GM12878 (cell line): ENCODE measurements at regions not wholly inside any gene's neighbourhood (a gene's known extent, or its start where the extent isn't known, plus 50 kb on each side); places are given as distances from the start of the nearest gene placed in this dataset.

Source experiments
- ATAC-seq: fragments of 200-7000 bp; cut with Tn5 transposase; 3 replicates; pipeline ENCODE4 v1.9.1; 2020; ENCODE audit warnings: mild to moderate bottlenecking, moderate library complexity
- BruUV-seq: library from RNA; stranded (reverse); fragments of 400-500 nt; replicated peaks from 2 replicates; lab custom pipeline; 2021; lab: Mats Ljungman, UMichigan
- CTCF ChIA-PET: fragments of 300-600 bp; sonication (Branson Sonifier 250); formaldehyde crosslinking; extraction: SDS; loops from one replicate; lab custom pipeline; 2021; ENCODE audit warnings: inconsistent platforms; lab: Yijun Ruan, JAX
- POLR2A ChIA-PET: fragments of 350-600 bp; formaldehyde crosslinking; extraction: SDS; loops from one replicate; lab custom pipeline; 2021; ENCODE audit warnings: inconsistent platforms; lab: Charles Lee
- RAD21 ChIA-PET: fragments of 300-600 bp; sonication (Branson Sonifier 250); formaldehyde crosslinking; loops from one replicate; lab custom pipeline; 2023; ENCODE audit warnings: antibody characterized with exemption; ENCODE audit not compliant: unreplicated experiment; lab: Charles Lee
- SMC1A ChIA-PET: fragments of 300-600 bp; sonication (Branson Sonifier 250); formaldehyde crosslinking; loops from one replicate; lab custom pipeline; 2023; ENCODE audit not compliant: unreplicated experiment, uncharacterized antibody; lab: Charles Lee
- DNase-seq: peaks from one replicate; pipeline ENCODE4 v3.0.0-alpha.2; 2011; ENCODE audit warnings: low read depth, low spot score
- FAIRE-seq: peaks from 3 replicates; lab custom pipeline; 2011; peaks lifted over from hg19 to GRCh38; lab: Jason Lieb, UNC
- H2AFZ ChIP-seq: 2 replicates; pipeline ENCODE4 v1.6.0; 2011; ENCODE audit warnings: low read depth, low read length, control low read depth; ENCODE audit not compliant: control insufficient read depth
- H3K27ac ChIP-seq: 2 replicates; pipeline ENCODE4 v1.5.1; 2011; ENCODE audit warnings: control low read depth; ENCODE audit not compliant: control insufficient read depth, insufficient read depth
- H3K27me3 ChIP-seq, 2 experiments: replicated peaks in 1 of 2; 2 replicates each; pipeline versions ENCODE4 v1.6.0 to v1.6.1; 2011; ENCODE audit warnings: low read length in 1 of 2; ENCODE audit not compliant: control insufficient read depth in 2 of 2, insufficient read depth in 2 of 2
- H3K36me3 ChIP-seq, 2 experiments: 2 replicates each; pipeline ENCODE4 v1.5.1; 2011; ENCODE audit warnings: low read length in 1 of 2; ENCODE audit not compliant: control insufficient read depth in 2 of 2, insufficient read depth in 2 of 2
- H3K4me1 ChIP-seq: 2 replicates; pipeline ENCODE4 v1.6.1; 2011; ENCODE audit warnings: mild to moderate bottlenecking, low read length, moderate library complexity, mixed read lengths; ENCODE audit not compliant: control insufficient read depth, insufficient read depth
- H3K4me2 ChIP-seq: 2 replicates; pipeline ENCODE4 v1.6.0; 2011; ENCODE audit warnings: control low read depth; ENCODE audit not compliant: control insufficient read depth, insufficient read depth
- H3K4me3 ChIP-seq: fragments of 200-600 bp; sonication (generic); 2 replicates; pipeline ENCODE4 v1.5.1; 2016
- H3K79me2 ChIP-seq: 2 replicates; pipeline ENCODE4 v1.6.0; 2011; ENCODE audit warnings: low read length; ENCODE audit not compliant: control insufficient read depth, insufficient read depth
- H3K9ac ChIP-seq: 2 replicates; pipeline ENCODE4 v1.8.0; 2011; ENCODE audit warnings: low read length, control low read depth, mixed read lengths; ENCODE audit not compliant: control insufficient read depth, insufficient read depth
- H3K9me3 ChIP-seq: replicated peaks from 3 replicates; pipeline ENCODE4 v1.5.1; 2011; ENCODE audit warnings: mild to moderate bottlenecking, low read length; ENCODE audit not compliant: control insufficient read depth, insufficient read depth
- H4K20me1 ChIP-seq: 2 replicates; pipeline ENCODE4 v1.6.0; 2011; ENCODE audit not compliant: control insufficient read depth, insufficient read depth
- BHLHE40 ChIP-seq, 2 experiments: fragments of 450-650 bp in 1 of 2; IDR thresholded peaks; 2 replicates each; pipeline ENCODE4 v1.6.1; 2011 to 2017; ENCODE audit warnings: low read depth in 2 of 2, borderline replicate concordance in 1 of 2, improper control_type of control experiment in 1 of 2, low read length in 1 of 2, mild to moderate bottlenecking in 1 of 2
- ESRRA ChIP-seq: IDR thresholded peaks from 2 replicates; pipeline ENCODE4 v1.6.1; 2012; ENCODE audit warnings: mild to moderate bottlenecking, low read length, improper control_type of control experiment
- GABPA ChIP-seq: IDR thresholded peaks from 2 replicates; pipeline ENCODE4 v1.6.1; 2014; ENCODE audit warnings: antibody characterized with exemption, low read depth, mild to moderate bottlenecking, inconsistent platforms
- NFYA ChIP-seq: IDR thresholded peaks from 2 replicates; pipeline ENCODE4 v1.6.1; 2011; ENCODE audit warnings: low read depth, mild to moderate bottlenecking, low read length, improper control_type of control experiment, borderline replicate concordance
- RCOR1 ChIP-seq: conservative IDR thresholded peaks from 2 replicates; pipeline ENCODE4 v1.6.1; 2012; ENCODE audit warnings: low read depth, low read length, improper control_type of control experiment
- SREBF2 ChIP-seq: IDR thresholded peaks from 2 replicates; pipeline ENCODE4 v1.6.1; 2012; ENCODE audit warnings: mild to moderate bottlenecking, low read length
- WGBS: methylation state at CpG from one replicate; pipeline ENCODE4 v1.1.6; 2016; ENCODE audit warnings: low lambda C conversion rate; ENCODE audit not compliant: insufficient replicate concordance, insufficient coverage; ENCODE audit errors: missing lambda C conversion rate; 5-methylcytosine and 5-hydroxymethylcytosine counted together
- in situ Hi-C: fragments of 300-500 bp; cut with MboI; formaldehyde crosslinking; loops from 9 replicates; pipeline ENCODE4 v1.14.3; 2018; ENCODE audit warnings: mixed read lengths
- intact Hi-C: fragments of 100-400 bp; cut with micrococcal nuclease; formaldehyde crosslinking; loops from one replicate; pipeline ENCODE4 v1.14.2; 2022; ENCODE audit not compliant: unreplicated experiment
- TF ChIP-seq, protein P1 (sequence below): fragments of 450-650 bp; formaldehyde crosslinking; IDR thresholded peaks from 2 replicates; pipeline ENCODE4 v1.4.0; 2020; ENCODE audit warnings: mild to moderate bottlenecking, moderate library complexity
- TF ChIP-seq, protein P2 (sequence below): fragments of 450-650 bp; IDR thresholded peaks from 2 replicates; pipeline ENCODE4 v1.6.1; 2017; ENCODE audit warnings: antibody characterized with exemption, mild to moderate bottlenecking, moderate library complexity

DNA sequence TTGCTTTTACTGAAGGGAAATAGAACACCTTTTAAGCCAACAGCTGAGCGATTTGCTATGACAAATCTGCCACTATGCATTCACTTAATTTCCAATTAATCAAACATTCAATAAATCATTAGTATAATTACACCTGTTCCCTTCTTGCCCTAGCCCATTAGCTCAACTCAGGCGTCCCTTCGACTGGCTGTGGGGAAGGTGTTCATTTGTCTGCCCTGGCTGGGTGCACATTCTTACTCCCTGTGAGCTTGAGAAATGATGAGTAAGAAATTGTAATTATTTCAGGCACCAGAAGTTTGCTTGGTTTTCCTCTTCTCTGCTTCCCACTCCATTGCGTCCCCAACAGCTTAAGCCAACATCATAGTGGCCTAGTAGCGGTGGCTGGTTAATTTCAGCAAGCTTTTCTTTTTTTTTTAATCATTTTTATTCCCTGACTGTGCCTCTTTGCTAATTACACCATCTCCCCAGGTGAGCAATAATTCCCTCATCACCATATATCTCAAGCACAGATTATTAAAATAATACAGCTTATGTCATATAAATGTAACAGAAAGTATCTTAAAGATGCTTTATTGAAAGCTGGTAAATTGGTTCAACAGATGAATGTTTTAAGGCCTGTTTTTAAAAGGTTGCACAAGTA is 623.9 kb upstream of the RBFOX1 start:
- H3K27ac ChIP-seq = no peak overlapping the region
- 33% methylated on average over 5 of the region's 5 CpGs for WGBS
- intact Hi-C loops (no loop called here), in situ Hi-C loops (no loop called here)
- H3K27me3 ChIP-seq = no peaks in the 10 kb centered on the region
- no peak for FAIRE-seq
- H4K20me1 ChIP-seq = no peaks in the 10 kb centered on the region
- H3K36me3 ChIP-seq = no peaks in the 10 kb centered on the region
- H3K9me3 ChIP-seq = no peaks in the 10 kb centered on the region
- no peak overlapping the region for H3K9ac ChIP-seq
- BruUV-seq = no TSS peak
- ChIA-PET RAD21 (no interaction called here), POLR2A (no interaction called here), SMC1A (no interaction called here), CTCF (no interaction called here)
- no peaks in the 10 kb centered on the region for H3K79me2 ChIP-seq
- H2AFZ ChIP-seq = no peak overlapping the region
- no peak overlapping the region for H3K4me2 ChIP-seq
- no peak for DNase-seq
- H3K4me1 ChIP-seq = no peaks in the 10 kb centered on the region
- TF ChIP-seq SREBF2 (no peak), GABPA (no peak), BHLHE40 (IDR thresholded peaks at IDR 0.05; ENCODE audit: borderline replicate concordance in 1 of 2, low read depth in 2 of 2, low read length in 1 of 2) (no peak), NFYA (no peak), ESRRA (no peak), RCOR1 (no peak)
- TF ChIP-seq, protein P1, sequence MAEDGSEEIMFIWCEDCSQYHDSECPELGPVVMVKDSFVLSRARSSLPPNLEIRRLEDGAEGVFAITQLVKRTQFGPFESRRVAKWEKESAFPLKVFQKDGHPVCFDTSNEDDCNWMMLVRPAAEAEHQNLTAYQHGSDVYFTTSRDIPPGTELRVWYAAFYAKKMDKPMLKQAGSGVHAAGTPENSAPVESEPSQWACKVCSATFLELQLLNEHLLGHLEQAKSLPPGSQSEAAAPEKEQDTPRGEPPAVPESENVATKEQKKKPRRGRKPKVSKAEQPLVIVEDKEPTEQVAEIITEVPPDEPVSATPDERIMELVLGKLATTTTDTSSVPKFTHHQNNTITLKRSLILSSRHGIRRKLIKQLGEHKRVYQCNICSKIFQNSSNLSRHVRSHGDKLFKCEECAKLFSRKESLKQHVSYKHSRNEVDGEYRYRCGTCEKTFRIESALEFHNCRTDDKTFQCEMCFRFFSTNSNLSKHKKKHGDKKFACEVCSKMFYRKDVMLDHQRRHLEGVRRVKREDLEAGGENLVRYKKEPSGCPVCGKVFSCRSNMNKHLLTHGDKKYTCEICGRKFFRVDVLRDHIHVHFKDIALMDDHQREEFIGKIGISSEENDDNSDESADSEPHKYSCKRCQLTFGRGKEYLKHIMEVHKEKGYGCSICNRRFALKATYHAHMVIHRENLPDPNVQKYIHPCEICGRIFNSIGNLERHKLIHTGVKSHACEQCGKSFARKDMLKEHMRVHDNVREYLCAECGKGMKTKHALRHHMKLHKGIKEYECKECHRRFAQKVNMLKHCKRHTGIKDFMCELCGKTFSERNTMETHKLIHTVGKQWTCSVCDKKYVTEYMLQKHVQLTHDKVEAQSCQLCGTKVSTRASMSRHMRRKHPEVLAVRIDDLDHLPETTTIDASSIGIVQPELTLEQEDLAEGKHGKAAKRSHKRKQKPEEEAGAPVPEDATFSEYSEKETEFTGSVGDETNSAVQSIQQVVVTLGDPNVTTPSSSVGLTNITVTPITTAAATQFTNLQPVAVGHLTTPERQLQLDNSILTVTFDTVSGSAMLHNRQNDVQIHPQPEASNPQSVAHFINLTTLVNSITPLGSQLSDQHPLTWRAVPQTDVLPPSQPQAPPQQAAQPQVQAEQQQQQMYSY (CRISPR knock-in tag) = no peak
- TF ChIP-seq, protein P2, sequence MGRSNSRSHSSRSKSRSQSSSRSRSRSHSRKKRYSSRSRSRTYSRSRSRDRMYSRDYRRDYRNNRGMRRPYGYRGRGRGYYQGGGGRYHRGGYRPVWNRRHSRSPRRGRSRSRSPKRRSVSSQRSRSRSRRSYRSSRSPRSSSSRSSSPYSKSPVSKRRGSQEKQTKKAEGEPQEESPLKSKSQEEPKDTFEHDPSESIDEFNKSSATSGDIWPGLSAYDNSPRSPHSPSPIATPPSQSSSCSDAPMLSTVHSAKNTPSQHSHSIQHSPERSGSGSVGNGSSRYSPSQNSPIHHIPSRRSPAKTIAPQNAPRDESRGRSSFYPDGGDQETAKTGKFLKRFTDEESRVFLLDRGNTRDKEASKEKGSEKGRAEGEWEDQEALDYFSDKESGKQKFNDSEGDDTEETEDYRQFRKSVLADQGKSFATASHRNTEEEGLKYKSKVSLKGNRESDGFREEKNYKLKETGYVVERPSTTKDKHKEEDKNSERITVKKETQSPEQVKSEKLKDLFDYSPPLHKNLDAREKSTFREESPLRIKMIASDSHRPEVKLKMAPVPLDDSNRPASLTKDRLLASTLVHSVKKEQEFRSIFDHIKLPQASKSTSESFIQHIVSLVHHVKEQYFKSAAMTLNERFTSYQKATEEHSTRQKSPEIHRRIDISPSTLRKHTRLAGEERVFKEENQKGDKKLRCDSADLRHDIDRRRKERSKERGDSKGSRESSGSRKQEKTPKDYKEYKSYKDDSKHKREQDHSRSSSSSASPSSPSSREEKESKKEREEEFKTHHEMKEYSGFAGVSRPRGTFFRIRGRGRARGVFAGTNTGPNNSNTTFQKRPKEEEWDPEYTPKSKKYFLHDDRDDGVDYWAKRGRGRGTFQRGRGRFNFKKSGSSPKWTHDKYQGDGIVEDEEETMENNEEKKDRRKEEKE = no peak
- no peak for ATAC-seq
- no peak overlapping the region for H3K4me3 ChIP-seq
